HUDEP-2 (cell line): ENCODE measurements at regions not wholly inside any gene's neighbourhood (a gene's known extent, or its start where the extent isn't known, plus 50 kb on each side); places are given as distances from the start of the nearest gene placed in this dataset.
"Not testable (repeated sequence)": the region's sequence is repeated elsewhere in the genome, so short reads cannot be mapped to it uniquely, and the experiment has no call there.

Experiments used
- DNase-seq, 76 experiments: peaks; one replicate each; lab custom pipeline; 2025; ENCODE audit not compliant: unreplicated experiment in 76 of 76; lab: John Stamatoyannopoulos, UW

GRCh38 chr5:84791138-84791537 lies 406.5 kb upstream of the EDIL3 start:
- no peak for DNase-seq

- DNase-seq: no peak
These were observed 405.7 kb upstream of the EDIL3 start for GRCh38 chr5:84790406-84790805.

GRCh38 chr5:84783003-84783402 lies 398.3 kb upstream of the EDIL3 start:
- DNase-seq: no peak

- DNase-seq: no peak
These were observed 394.5 kb upstream of the EDIL3 start for GRCh38 chr5:84779186-84779585.

GRCh38 chr5:84764227-84764626 lies 379.5 kb upstream of the EDIL3 start:
- DNase-seq: no peak

GRCh38 chr5:84758008-84758407 lies 373.3 kb upstream of the EDIL3 start:
- no peak for DNase-seq

- no peak for DNase-seq
These were observed 368.1 kb upstream of the EDIL3 start for GRCh38 chr5:84752780-84753179.

GRCh38 chr5:84748313-84748712 lies 363.6 kb upstream of the EDIL3 start:
- no peak for DNase-seq

GRCh38 chr5:84746280-84746679 lies 361.6 kb upstream of the EDIL3 start:
- not testable (repeated sequence) for DNase-seq

- no peak for DNase-seq
These were observed 356.4 kb upstream of the EDIL3 start for GRCh38 chr5:84741056-84741455.

GRCh38 chr5:84729326-84729725 lies 344.6 kb upstream of the EDIL3 start:
- no peak for DNase-seq

GRCh38 chr5:84727708-84728107 lies 343.0 kb upstream of the EDIL3 start:
- no peak for DNase-seq

GRCh38 chr5:84725946-84726570 lies 341.4 kb upstream of the EDIL3 start:
- DNase-seq: no peak

- DNase-seq: no peak
These were observed 340.0 kb upstream of the EDIL3 start for GRCh38 chr5:84724683-84725082.

- DNase-seq: no peak
These were observed 339.5 kb upstream of the EDIL3 start for GRCh38 chr5:84724181-84724580.

- no peak for DNase-seq
These were observed 333.7 kb upstream of the EDIL3 start for GRCh38 chr5:84718377-84718776.

- no peak for DNase-seq
These were observed 331.0 kb upstream of the EDIL3 start for GRCh38 chr5:84715686-84716085.

GRCh38 chr5:84715091-84715490 lies 330.4 kb upstream of the EDIL3 start:
- no peak for DNase-seq

- no peak for DNase-seq
These were observed 324.4 kb upstream of the EDIL3 start for GRCh38 chr5:84709075-84709474.

GRCh38 chr5:84706678-84707641 lies 322.3 kb upstream of the EDIL3 start:
- DNase-seq: no peak

GRCh38 chr5:84700545-84700944 lies 315.9 kb upstream of the EDIL3 start:
- not testable (repeated sequence) for DNase-seq

GRCh38 chr5:84696651-84697050 lies 312.0 kb upstream of the EDIL3 start:
- no peak for DNase-seq
